Duodenal mucosa (tissue), 2 donors: ENCODE measurements at regions not wholly inside any gene's neighbourhood (a gene's known extent, or its start where the extent isn't known, plus 50 kb on each side); places are given as distances from the start of the nearest gene placed in this dataset.

Experiments
- H3K27ac ChIP-seq: one replicate; pipeline ENCODE4 v1.7.0; 2013; ENCODE audit warnings: low read depth, low read length
- H3K27me3 ChIP-seq, 2 donors: one replicate each; pipeline ENCODE4 v1.7.0; 2013; ENCODE audit warnings: low read length in 2 of 2, control low read depth in 1 of 2; ENCODE audit not compliant: insufficient read depth in 2 of 2, control insufficient read depth in 1 of 2
- H3K36me3 ChIP-seq, 2 donors: one replicate each; pipeline ENCODE4 v1.7.0; 2013; ENCODE audit warnings: low read length in 2 of 2, control low read depth in 1 of 2; ENCODE audit not compliant: insufficient read depth in 2 of 2, control insufficient read depth in 1 of 2
- H3K4me1 ChIP-seq, 2 donors: one replicate each; pipeline ENCODE4 v1.7.0; 2013; ENCODE audit warnings: low read length in 2 of 2, control low read depth in 1 of 2; ENCODE audit not compliant: insufficient read depth in 2 of 2, control insufficient read depth in 1 of 2
- H3K4me3 ChIP-seq, 2 donors: one replicate each; pipeline ENCODE4 v1.7.0; 2013; ENCODE audit warnings: low read length in 2 of 2, low read depth in 1 of 2
- H3K9ac ChIP-seq, 2 donors: one replicate each; pipeline ENCODE4 v1.7.0; 2013; ENCODE audit warnings: low read length in 2 of 2, low read depth in 1 of 2
- H3K9me3 ChIP-seq, 2 donors: one replicate each; pipeline ENCODE4 v1.7.0; 2013; ENCODE audit warnings: low read length in 2 of 2, control low read depth in 1 of 2; ENCODE audit not compliant: control insufficient read depth in 1 of 2

GRCh38 chr20:29296256-29297230, 1960.9 kb upstream of the DEFB115 start:
- Histone ChIP-seq H3K4me1 (no peaks in the 10 kb centered on the region), H3K27me3 (no peaks in the 10 kb centered on the region), H3K27ac (no peak overlapping the region), H3K36me3 (no peaks in the 10 kb centered on the region), H3K4me3 (no peak overlapping the region), H3K9me3 (peaks cover 0 to 37% of the 10 kb centered on the region in 2 donors), H3K9ac (no peak overlapping the region)

- no peak overlapping the region for H3K27ac ChIP-seq
- H3K9ac ChIP-seq = no peak overlapping the region
- H3K4me3 ChIP-seq = no peak overlapping the region
- no peaks in the 10 kb centered on the region for H3K27me3 ChIP-seq
- H3K36me3 ChIP-seq = no peaks in the 10 kb centered on the region
- peaks cover 0 to 42% of the 10 kb centered on the region in 2 donors for H3K9me3 ChIP-seq
- H3K4me1 ChIP-seq = no peaks in the 10 kb centered on the region
Measured at GRCh38 chr20:29297411-29298270, 1959.8 kb upstream of the DEFB115 start.

GRCh38 chr20:29298271-29298590, 1959.2 kb upstream of the DEFB115 start:
- Histone ChIP-seq H3K4me1 (no peaks in the 10 kb centered on the region), H3K36me3 (no peaks in the 10 kb centered on the region), H3K9ac (no peak overlapping the region), H3K27me3 (no peaks in the 10 kb centered on the region), H3K9me3 (peaks cover 0 to 43% of the 10 kb centered on the region in 2 donors), H3K4me3 (no peak overlapping the region), H3K27ac (no peak overlapping the region)

DNA sequence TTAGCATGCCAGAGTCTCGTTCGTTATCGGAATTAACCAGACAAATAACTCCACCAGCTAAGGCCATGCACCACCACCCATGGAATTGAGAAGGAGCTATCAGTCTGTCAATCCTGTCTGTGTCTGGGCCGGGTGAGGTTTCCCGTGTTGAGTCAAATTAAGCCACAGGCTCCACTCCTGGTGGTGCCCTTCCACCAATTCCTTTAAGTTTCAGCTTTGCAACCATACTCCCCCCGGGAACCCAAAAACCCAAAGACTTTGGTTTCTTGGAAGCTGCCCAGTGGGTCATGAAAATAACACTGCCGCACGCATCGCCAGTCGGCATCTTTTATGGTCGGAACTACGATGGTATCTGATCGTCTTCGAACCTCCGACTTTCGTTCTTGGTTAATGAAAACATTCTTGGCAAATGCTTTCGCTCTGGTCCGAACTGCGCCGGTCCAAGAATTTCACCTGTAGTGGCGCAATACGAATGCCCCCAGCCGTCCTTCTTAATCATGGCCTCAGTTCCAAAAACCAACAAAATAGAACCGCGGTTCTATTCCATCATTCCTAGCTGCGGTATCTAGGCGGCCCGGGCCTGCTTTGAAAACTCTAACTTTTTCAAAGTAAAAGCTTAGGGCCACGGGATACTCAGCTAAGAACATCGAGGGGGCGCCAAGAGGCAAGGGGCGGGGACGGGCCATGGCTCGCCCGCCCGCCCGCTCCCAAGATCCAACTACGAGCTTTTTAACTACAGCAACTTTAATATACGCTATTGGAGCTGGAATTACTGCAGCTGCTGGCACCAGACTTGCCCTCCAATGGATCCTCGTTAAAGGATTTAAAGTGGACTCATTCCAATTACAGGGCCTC, 1958.5 kb upstream of the DEFB115 start:
- H3K27ac ChIP-seq = no peak overlapping the region
- no peaks in the 10 kb centered on the region for H3K27me3 ChIP-seq
- H3K4me3 ChIP-seq = no peak overlapping the region
- no peaks in the 10 kb centered on the region for H3K36me3 ChIP-seq
- no peak overlapping the region for H3K9ac ChIP-seq
- H3K9me3 ChIP-seq = peaks cover 0 to 46% of the 10 kb centered on the region in 2 donors
- H3K4me1 ChIP-seq = no peaks in the 10 kb centered on the region

DNA sequence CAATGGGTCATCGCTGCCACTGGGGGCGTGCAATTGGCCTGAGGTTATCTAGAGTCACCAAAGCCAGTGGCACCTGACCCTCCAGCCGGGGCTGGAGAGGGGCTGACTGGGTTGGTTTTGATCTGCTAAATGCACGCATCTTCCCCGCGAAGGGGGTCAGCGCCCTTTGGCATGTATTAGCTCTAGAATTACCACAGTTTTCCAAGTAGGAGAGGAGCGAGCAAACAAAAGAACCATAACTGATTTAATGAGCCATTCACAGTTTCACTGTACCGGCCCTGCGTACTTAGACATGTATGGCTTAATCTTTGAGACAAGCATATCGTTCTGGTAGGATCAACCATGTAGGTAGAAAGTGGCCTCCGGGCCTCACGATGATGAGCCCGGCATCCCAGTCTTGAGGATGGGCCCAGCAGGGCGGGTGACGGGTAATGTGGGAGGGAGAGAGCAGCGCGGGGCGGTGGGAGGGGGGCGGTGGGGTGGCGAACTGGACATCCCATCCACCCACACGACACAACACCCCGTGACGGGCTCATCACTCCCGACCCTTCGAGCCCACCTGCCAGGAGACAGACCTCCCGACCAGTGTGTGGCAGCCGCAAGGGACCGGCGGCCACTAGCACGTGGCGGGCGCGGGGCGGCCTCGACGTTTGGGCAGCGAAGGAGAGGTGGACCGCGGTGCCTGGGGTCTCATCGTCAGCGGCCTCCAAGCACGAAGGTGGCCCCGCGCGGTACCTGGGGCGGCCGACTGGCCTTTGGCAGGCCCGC, 1957.5 kb upstream of the DEFB115 start:
- Histone ChIP-seq H3K4me3 (no peak overlapping the region), H3K27ac (no peak overlapping the region), H3K27me3 (no peaks in the 10 kb centered on the region), H3K36me3 (no peaks in the 10 kb centered on the region), H3K9ac (no peak overlapping the region), H3K4me1 (no peaks in the 10 kb centered on the region), H3K9me3 (peaks cover 0 to 46% of the 10 kb centered on the region in 2 donors)

GRCh38 chr20:29300579-29301551, 1956.6 kb upstream of the DEFB115 start:
- Histone ChIP-seq H3K36me3 (no peaks in the 10 kb centered on the region), H3K27ac (no peak overlapping the region), H3K9ac (no peak overlapping the region), H3K9me3 (peaks cover 0 to 44% of the 10 kb centered on the region in 2 donors), H3K4me3 (no peak overlapping the region), H3K27me3 (no peaks in the 10 kb centered on the region), H3K4me1 (no peaks in the 10 kb centered on the region)

DNA sequence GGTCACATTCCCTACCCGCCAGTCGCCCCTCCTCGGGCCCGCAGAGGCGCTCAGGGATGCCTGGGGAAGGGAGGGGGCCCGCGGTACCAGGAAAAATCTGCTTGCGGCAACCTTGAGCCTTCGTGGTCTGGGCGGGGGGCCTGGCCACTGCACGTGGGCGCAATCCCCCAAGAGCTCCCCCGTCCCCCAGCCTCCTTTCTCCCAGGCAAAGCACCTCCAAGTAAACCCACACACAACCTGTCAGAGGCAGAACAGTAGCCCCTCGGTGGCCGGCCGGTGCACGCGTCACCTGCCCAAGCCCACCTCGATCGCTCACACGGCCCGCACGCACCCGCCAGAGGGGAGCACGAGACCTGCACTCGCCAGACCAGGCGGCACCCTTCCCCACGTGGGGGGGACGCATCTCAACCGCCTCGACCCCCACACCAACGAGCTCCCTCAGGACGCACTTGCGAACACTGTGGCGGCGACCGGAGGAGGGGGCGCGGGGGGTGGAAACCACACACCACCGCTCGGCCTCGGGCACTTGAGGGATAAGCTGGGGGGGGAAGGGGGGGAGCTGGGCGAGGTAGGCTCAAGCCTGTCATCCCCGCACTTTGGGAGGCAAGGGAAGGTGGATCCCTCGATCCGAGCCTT, 1955.7 kb upstream of the DEFB115 start:
- Histone ChIP-seq H3K9me3 (peaks cover 0 to 41% of the 10 kb centered on the region in 2 donors), H3K36me3 (no peaks in the 10 kb centered on the region), H3K4me1 (no peaks in the 10 kb centered on the region), H3K27ac (no peak overlapping the region), H3K4me3 (no peak overlapping the region), H3K9ac (no peak overlapping the region), H3K27me3 (no peaks in the 10 kb centered on the region)

GRCh38 chr20:29302979-29303644, 1954.4 kb upstream of the DEFB115 start:
- Histone ChIP-seq H3K36me3 (no peaks in the 10 kb centered on the region), H3K27ac (no peak overlapping the region), H3K4me1 (no peaks in the 10 kb centered on the region), H3K9ac (no peak overlapping the region), H3K9me3 (peaks cover 0 to 34% of the 10 kb centered on the region in 2 donors), H3K27me3 (no peaks in the 10 kb centered on the region), H3K4me3 (no peak overlapping the region)
